HEK293T (cell line): ENCODE measurements at regions not wholly inside any gene's neighbourhood (a gene's known extent, or its start where the extent isn't known, plus 50 kb on each side); places are given as distances from the start of the nearest gene placed in this dataset.

ENCODE experiments used
- CTCF ChIA-PET: fragments of 350-600 bp; formaldehyde crosslinking; extraction: SDS; loops from one replicate; lab custom pipeline; 2021; ENCODE audit warnings: antibody characterized with exemption, inconsistent platforms; lab: Yijun Ruan, JAX
- POLR2A ChIA-PET: fragments of 350-600 bp; formaldehyde crosslinking; extraction: SDS; loops from one replicate; lab custom pipeline; 2020; ENCODE audit warnings: antibody characterized with exemption, inconsistent platforms; lab: Yijun Ruan, JAX
- DNase-seq: peaks from one replicate; pipeline ENCODE4 v3.0.0; 2012; ENCODE audit warnings: mixed read lengths; ENCODE audit errors: extremely low spot score
- ARNT ChIP-seq: fragments of 450-650 bp; IDR thresholded peaks from 2 replicates; pipeline ENCODE4 v1.6.1; 2017; ENCODE audit warnings: mild to moderate bottlenecking
- BHLHE40 ChIP-seq: fragments of 450-650 bp; IDR thresholded peaks from 2 replicates; pipeline ENCODE4 v1.6.1; 2016; ENCODE audit warnings: mild to moderate bottlenecking, moderate library complexity, borderline replicate concordance
- CTBP1 ChIP-seq: fragments of 450-650 bp; IDR thresholded peaks from 2 replicates; pipeline ENCODE4 v1.6.1; 2016; ENCODE audit warnings: borderline replicate concordance
- ELF4 ChIP-seq: fragments of 450-650 bp; IDR thresholded peaks from 2 replicates; pipeline ENCODE4 v1.6.1; 2017; ENCODE audit warnings: antibody characterized with exemption
- FOXA1 ChIP-seq: fragments of 450-650 bp; IDR thresholded peaks from 2 replicates; pipeline ENCODE4 v1.6.1; 2016; ENCODE audit warnings: mild to moderate bottlenecking
- FOXK2 ChIP-seq: fragments of 450-650 bp; IDR thresholded peaks from 2 replicates; pipeline ENCODE4 v1.6.1; 2016; ENCODE audit warnings: mild to moderate bottlenecking
- FOXM1 ChIP-seq: fragments of 450-650 bp; IDR thresholded peaks from 2 replicates; pipeline ENCODE4 v1.6.1; 2017; ENCODE audit warnings: mild to moderate bottlenecking, borderline replicate concordance
- HDGF ChIP-seq: fragments of 450-650 bp; IDR thresholded peaks from 2 replicates; pipeline ENCODE4 v1.6.1; 2017; ENCODE audit warnings: antibody characterized with exemption, borderline replicate concordance
- L3MBTL2 ChIP-seq: fragments of 450-650 bp; conservative IDR thresholded peaks from 2 replicates; pipeline ENCODE4 v1.6.1; 2016; ENCODE audit warnings: mild to moderate bottlenecking
- LEF1 ChIP-seq: fragments of 450-650 bp; IDR thresholded peaks from 2 replicates; pipeline ENCODE4 v1.6.1; 2017; ENCODE audit warnings: mild to moderate bottlenecking, borderline replicate concordance
- NFRKB ChIP-seq: fragments of 450-650 bp; IDR thresholded peaks from 2 replicates; pipeline ENCODE4 v1.6.1; 2016; ENCODE audit warnings: mild to moderate bottlenecking, moderate library complexity
- PKNOX1 ChIP-seq: fragments of 450-650 bp; IDR thresholded peaks from 2 replicates; pipeline ENCODE4 v1.6.1; 2016
- SP1 ChIP-seq: fragments of 450-650 bp; IDR thresholded peaks from 2 replicates; pipeline ENCODE4 v1.6.1; 2017
- SUZ12 ChIP-seq: fragments of 450-650 bp; IDR thresholded peaks from 2 replicates; pipeline ENCODE4 v1.6.1; 2016; ENCODE audit warnings: mild to moderate bottlenecking
- TARDBP ChIP-seq: fragments of 450-650 bp; IDR thresholded peaks from 2 replicates; pipeline ENCODE4 v1.6.1; 2016
- ZNF384 ChIP-seq: fragments of 450-650 bp; IDR thresholded peaks from 2 replicates; pipeline ENCODE4 v1.6.1; 2016

GRCh38 chr5:173837654-173838053 is 50.5 kb upstream of the CPEB4 start:
- TF ChIP-seq ARNT (no peak), BHLHE40 (no peak), LEF1 (no peak), PKNOX1 (no peak), HDGF (no peak), ELF4 (no peak), SUZ12 (no peak), CTBP1 (no peak), FOXA1 (no peak), ZNF384 (no peak), FOXM1 (no peak), NFRKB (no peak), FOXK2 (no peak), L3MBTL2 (no peak), TARDBP (no peak), SP1 (no peak)
- DNase-seq = no peak
- POLR2A ChIA-PET = no interaction called here
- CTCF ChIA-PET = no interaction called here
